Activated naive CD8-positive, alpha-beta T cell treated with anti-CD3 and anti-CD28 coated beads, Interleukin-2, amount 50 U/mL, for 24 hours (primary cell): ENCODE measurements at regions not wholly inside any gene's neighbourhood (a gene's known extent, or its start where the extent isn't known, plus 50 kb on each side); places are given as distances from the start of the nearest gene placed in this dataset.

ENCODE experiments used
- ATAC-seq: fragments of 150-1000 bp; cut with Tn5 transposase; one replicate; pipeline ENCODE4 v1.10.0; 2021
- DNase-seq: peaks from one replicate; pipeline ENCODE4 v3.0.0; 2021
- H3K27ac Mint-ChIP-seq: one replicate; pipeline ENCODE4 v1.8.0; 2021; ENCODE audit warnings: mild to moderate bottlenecking, mixed read lengths
- H3K27me3 Mint-ChIP-seq: one replicate; pipeline ENCODE4 v1.8.0; 2021; ENCODE audit warnings: mixed read lengths
- H3K36me3 Mint-ChIP-seq: one replicate; pipeline ENCODE4 v1.8.0; 2021; ENCODE audit warnings: low read depth, mixed read lengths
- H3K4me1 Mint-ChIP-seq: one replicate; pipeline ENCODE4 v1.8.0; 2021; ENCODE audit warnings: mixed read lengths
- H3K4me3 Mint-ChIP-seq: one replicate; pipeline ENCODE4 v1.8.0; 2021; ENCODE audit warnings: mild to moderate bottlenecking, moderate library complexity, mixed read lengths
- H3K9me3 Mint-ChIP-seq: one replicate; pipeline ENCODE4 v1.8.0; 2021; ENCODE audit warnings: mixed read lengths

- DNase-seq, result no peak
- Mint-ChIP-seq H3K36me3 (no peaks in the 10 kb centered on the region), H3K27ac (no peak overlapping the region), H3K4me3 (no peak overlapping the region), H3K4me1 (no peaks in the 10 kb centered on the region), H3K27me3 (no peaks in the 10 kb centered on the region), H3K9me3 (peaks cover 26% of the 10 kb centered on the region)
- no peak for ATAC-seq
Measured at GRCh38 chr5:92421196-92421595, 1038.1 kb upstream of the ARRDC3 start.

GRCh38 chr5:92419261-92419660 is 1036.1 kb upstream of the ARRDC3 start:
- no peaks in the 10 kb centered on the region for H3K27me3 Mint-ChIP-seq
- peaks cover 22% of the 10 kb centered on the region for H3K9me3 Mint-ChIP-seq
- H3K4me3 Mint-ChIP-seq, result no peak overlapping the region
- DNase-seq (no peak), ATAC-seq (no peak)
- H3K27ac Mint-ChIP-seq, result no peak overlapping the region
- H3K36me3 Mint-ChIP-seq, result no peaks in the 10 kb centered on the region
- no peaks in the 10 kb centered on the region for H3K4me1 Mint-ChIP-seq

- no peak overlapping the region for H3K4me3 Mint-ChIP-seq
- H3K36me3 Mint-ChIP-seq, result no peaks in the 10 kb centered on the region
- no peaks in the 10 kb centered on the region for H3K4me1 Mint-ChIP-seq
- no peak for DNase-seq
- no peak for ATAC-seq
- H3K9me3 Mint-ChIP-seq, result peaks cover 17% of the 10 kb centered on the region
- H3K27ac Mint-ChIP-seq, result no peak overlapping the region
- no peaks in the 10 kb centered on the region for H3K27me3 Mint-ChIP-seq
Measured at GRCh38 chr5:92418341-92418740, 1035.2 kb upstream of the ARRDC3 start.

- Mint-ChIP-seq H3K27me3 (no peaks in the 10 kb centered on the region), H3K36me3 (no peaks in the 10 kb centered on the region), H3K4me3 (no peak overlapping the region), H3K27ac (no peak overlapping the region), H3K4me1 (no peaks in the 10 kb centered on the region), H3K9me3 (no peaks in the 10 kb centered on the region)
- no peak for DNase-seq
- no peak for ATAC-seq
Measured at GRCh38 chr5:92409134-92409533, 1026.0 kb upstream of the ARRDC3 start.

GRCh38 chr5:92402956-92403702 is 1020.0 kb upstream of the ARRDC3 start:
- Mint-ChIP-seq H3K4me3 (no peak overlapping the region), H3K27ac (no peak overlapping the region), H3K4me1 (no peaks in the 10 kb centered on the region), H3K36me3 (no peaks in the 10 kb centered on the region), H3K9me3 (no peaks in the 10 kb centered on the region), H3K27me3 (no peaks in the 10 kb centered on the region)
- DNase-seq, result no peak
- no peak for ATAC-seq

- H3K9me3 Mint-ChIP-seq, result peaks cover 4% of the 10 kb centered on the region
- H3K27ac Mint-ChIP-seq, result no peak overlapping the region
- no peak overlapping the region for H3K4me3 Mint-ChIP-seq
- H3K4me1 Mint-ChIP-seq, result no peaks in the 10 kb centered on the region
- ATAC-seq, result no peak
- H3K27me3 Mint-ChIP-seq, result no peaks in the 10 kb centered on the region
- H3K36me3 Mint-ChIP-seq, result no peaks in the 10 kb centered on the region
- DNase-seq, result no peak
Measured at GRCh38 chr5:92402045-92402444, 1018.9 kb upstream of the ARRDC3 start.

- Mint-ChIP-seq H3K4me3 (no peak overlapping the region), H3K9me3 (peaks cover 4% of the 10 kb centered on the region), H3K27me3 (no peaks in the 10 kb centered on the region), H3K27ac (no peak overlapping the region), H3K4me1 (no peaks in the 10 kb centered on the region), H3K36me3 (no peaks in the 10 kb centered on the region)
- ATAC-seq (no peak), DNase-seq (no peak)
Measured at GRCh38 chr5:92401492-92401891, 1018.4 kb upstream of the ARRDC3 start.

GRCh38 chr5:92394936-92395335 is 1011.8 kb upstream of the ARRDC3 start:
- no peaks in the 10 kb centered on the region for H3K36me3 Mint-ChIP-seq
- H3K9me3 Mint-ChIP-seq, result peaks cover 4% of the 10 kb centered on the region
- H3K27me3 Mint-ChIP-seq, result no peaks in the 10 kb centered on the region
- no peak for DNase-seq
- H3K4me3 Mint-ChIP-seq, result no peak overlapping the region
- no peak overlapping the region for H3K27ac Mint-ChIP-seq
- ATAC-seq, result no peak
- no peaks in the 10 kb centered on the region for H3K4me1 Mint-ChIP-seq

- H3K4me1 Mint-ChIP-seq, result no peaks in the 10 kb centered on the region
- DNase-seq (no peak), ATAC-seq (no peak)
- H3K9me3 Mint-ChIP-seq, result peaks cover 7% of the 10 kb centered on the region
- H3K27me3 Mint-ChIP-seq, result no peaks in the 10 kb centered on the region
- no peaks in the 10 kb centered on the region for H3K36me3 Mint-ChIP-seq
- H3K27ac Mint-ChIP-seq, result no peak overlapping the region
- no peak overlapping the region for H3K4me3 Mint-ChIP-seq
Measured at GRCh38 chr5:92390657-92391056, 1007.5 kb upstream of the ARRDC3 start.

- ATAC-seq, result no peak
Measured at GRCh38 chr5:92380069-92380770, 997.1 kb upstream of the ARRDC3 start.

GRCh38 chr5:92378966-92379611 is 996.0 kb upstream of the ARRDC3 start:
- DNase-seq (no peak), ATAC-seq (no peak)
- Mint-ChIP-seq H3K4me3 (no peak overlapping the region), H3K9me3 (peaks cover 8% of the 10 kb centered on the region), H3K36me3 (no peaks in the 10 kb centered on the region), H3K4me1 (no peaks in the 10 kb centered on the region), H3K27ac (no peak overlapping the region), H3K27me3 (no peaks in the 10 kb centered on the region)

More at GRCh38 chr5:92380069-92380770, 997.1 kb upstream of the ARRDC3 start:
- Mint-ChIP-seq H3K36me3 (no peaks in the 10 kb centered on the region), H3K27ac (no peak overlapping the region), H3K9me3 (peaks cover 8% of the 10 kb centered on the region), H3K27me3 (no peaks in the 10 kb centered on the region), H3K4me1 (no peaks in the 10 kb centered on the region), H3K4me3 (no peak overlapping the region)
- no peak for DNase-seq

GRCh38 chr5:92374859-92375258 is 991.7 kb upstream of the ARRDC3 start:
- Mint-ChIP-seq H3K9me3 (peaks cover 8% of the 10 kb centered on the region), H3K4me3 (no peak overlapping the region), H3K36me3 (no peaks in the 10 kb centered on the region), H3K4me1 (no peaks in the 10 kb centered on the region), H3K27ac (no peak overlapping the region), H3K27me3 (no peaks in the 10 kb centered on the region)
- ATAC-seq (no peak), DNase-seq (no peak)

GRCh38 chr5:92372766-92373165 is 989.6 kb upstream of the ARRDC3 start:
- Mint-ChIP-seq H3K4me3 (no peak overlapping the region), H3K4me1 (no peaks in the 10 kb centered on the region), H3K36me3 (no peaks in the 10 kb centered on the region), H3K27ac (no peak overlapping the region), H3K27me3 (no peaks in the 10 kb centered on the region), H3K9me3 (peaks cover 14% of the 10 kb centered on the region)
- DNase-seq (no peak), ATAC-seq (no peak)

- ATAC-seq, result no peak
- no peaks in the 10 kb centered on the region for H3K27me3 Mint-ChIP-seq
- no peak for DNase-seq
- H3K9me3 Mint-ChIP-seq, result peaks cover 14% of the 10 kb centered on the region
- H3K4me3 Mint-ChIP-seq, result no peak overlapping the region
- H3K36me3 Mint-ChIP-seq, result no peaks in the 10 kb centered on the region
- H3K4me1 Mint-ChIP-seq, result no peaks in the 10 kb centered on the region
- no peak overlapping the region for H3K27ac Mint-ChIP-seq
Measured at GRCh38 chr5:92371889-92372235, 988.7 kb upstream of the ARRDC3 start.
